ENCODE measurements at regions not wholly inside any gene's neighbourhood (a gene's known extent, or its start where the extent isn't known, plus 50 kb on each side); places are given as distances from the start of the nearest gene placed in this dataset.

DNA sequence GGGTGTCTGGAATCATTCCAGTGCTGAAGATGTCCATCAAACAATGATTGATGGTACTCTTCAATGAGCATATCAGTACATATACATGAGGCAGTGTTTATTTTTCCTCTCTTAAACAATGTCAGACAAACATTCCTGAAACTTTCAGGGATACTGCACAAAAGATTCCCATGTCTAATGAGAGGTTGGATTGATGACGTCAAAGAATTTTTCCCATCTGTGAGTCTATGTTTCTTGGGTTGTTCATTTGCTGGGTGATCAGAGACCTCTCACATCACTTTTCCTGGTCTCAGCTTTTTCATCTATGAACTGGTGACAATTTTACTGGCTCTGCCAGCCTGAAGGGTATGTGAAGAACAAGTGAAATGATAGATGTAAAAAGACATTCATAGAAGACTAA is 325.5 kb downstream of the EN1 start:
- DNase-seq: no peak
- H3K9me3 ChIP-seq: peaks cover 7% of the 10 kb centered on the region; the same call in 1 of the 2 replicates
- CTCF ChIA-PET: no interaction called here
- no peaks in the 10 kb centered on the region for H3K9me3 Mint-ChIP-seq (ENCODE audit: unreplicated experiment)
- no peak overlapping the region for H3K4me3 Mint-ChIP-seq (ENCODE audit: unreplicated experiment)
- H3K36me3 ChIP-seq (ENCODE audit: control insufficient read depth, insufficient read depth, low read length): no peaks in the 10 kb centered on the region
- no peaks in the 10 kb centered on the region for H3K27me3 ChIP-seq (replicated peaks; ENCODE audit: control insufficient read depth, insufficient read depth, low read length)
- POLR2A ChIA-PET: no interaction called here
- BruUV-seq (replicated peaks): no TSS peak
- H3K27me3 Mint-ChIP-seq (ENCODE audit: insufficient read depth, unreplicated experiment): peaks cover 6% of the 10 kb centered on the region
- intact Hi-C loops (cut with micrococcal nuclease; ENCODE audit: unreplicated experiment): no loop called here
- no peak overlapping the region for H3K4me3 ChIP-seq (ENCODE audit: low read depth, low read length)
- H3K4me1 ChIP-seq: no peaks in the 10 kb centered on the region
- H3K36me3 Mint-ChIP-seq (ENCODE audit: insufficient read depth, unreplicated experiment): no peaks in the 10 kb centered on the region
- no peaks in the 10 kb centered on the region for H3K4me1 Mint-ChIP-seq (ENCODE audit: low read depth, unreplicated experiment)
- TF ChIP-seq, protein P1, sequence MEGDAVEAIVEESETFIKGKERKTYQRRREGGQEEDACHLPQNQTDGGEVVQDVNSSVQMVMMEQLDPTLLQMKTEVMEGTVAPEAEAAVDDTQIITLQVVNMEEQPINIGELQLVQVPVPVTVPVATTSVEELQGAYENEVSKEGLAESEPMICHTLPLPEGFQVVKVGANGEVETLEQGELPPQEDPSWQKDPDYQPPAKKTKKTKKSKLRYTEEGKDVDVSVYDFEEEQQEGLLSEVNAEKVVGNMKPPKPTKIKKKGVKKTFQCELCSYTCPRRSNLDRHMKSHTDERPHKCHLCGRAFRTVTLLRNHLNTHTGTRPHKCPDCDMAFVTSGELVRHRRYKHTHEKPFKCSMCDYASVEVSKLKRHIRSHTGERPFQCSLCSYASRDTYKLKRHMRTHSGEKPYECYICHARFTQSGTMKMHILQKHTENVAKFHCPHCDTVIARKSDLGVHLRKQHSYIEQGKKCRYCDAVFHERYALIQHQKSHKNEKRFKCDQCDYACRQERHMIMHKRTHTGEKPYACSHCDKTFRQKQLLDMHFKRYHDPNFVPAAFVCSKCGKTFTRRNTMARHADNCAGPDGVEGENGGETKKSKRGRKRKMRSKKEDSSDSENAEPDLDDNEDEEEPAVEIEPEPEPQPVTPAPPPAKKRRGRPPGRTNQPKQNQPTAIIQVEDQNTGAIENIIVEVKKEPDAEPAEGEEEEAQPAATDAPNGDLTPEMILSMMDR (IDR thresholded peaks at IDR 0.05; ENCODE audit: insufficient read depth in 1 of 2, low read depth in 1 of 2, low read length in 1 of 2, severe bottlenecking in 1 of 2, unreplicated experiment in 1 of 2): no peak
- H3K27ac Mint-ChIP-seq (ENCODE audit: unreplicated experiment): no peak overlapping the region

DNA sequence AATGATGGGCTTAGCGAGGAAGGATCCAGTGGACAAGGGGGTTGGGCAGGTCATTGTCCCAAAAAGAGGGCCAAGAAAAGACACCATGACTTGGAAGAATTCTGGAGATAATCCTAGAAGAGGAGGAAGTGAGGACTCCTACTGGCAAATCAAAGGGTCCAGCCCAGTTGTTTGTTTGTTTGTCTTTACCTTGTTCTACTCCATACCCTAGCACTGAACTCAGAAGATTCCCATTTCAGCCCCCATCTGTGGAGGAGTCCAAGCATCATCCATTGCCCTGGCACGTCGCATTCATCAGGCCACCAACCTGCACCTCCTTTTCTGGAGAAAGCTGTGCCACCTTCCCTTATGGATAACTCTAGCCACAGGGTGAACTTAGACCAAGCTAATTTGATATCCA is 326.2 kb downstream of the EN1 start:
- no peak overlapping the region for H3K4me3 Mint-ChIP-seq (ENCODE audit: unreplicated experiment)
- H3K4me3 ChIP-seq (ENCODE audit: low read depth, low read length): no peak overlapping the region
- H3K27me3 ChIP-seq (replicated peaks; ENCODE audit: control insufficient read depth, insufficient read depth, low read length): no peaks in the 10 kb centered on the region
- H3K27me3 Mint-ChIP-seq (ENCODE audit: insufficient read depth, unreplicated experiment): peaks cover 6% of the 10 kb centered on the region
- TF ChIP-seq, protein P1 (IDR thresholded peaks at IDR 0.05; ENCODE audit: insufficient read depth in 1 of 2, low read depth in 1 of 2, low read length in 1 of 2, severe bottlenecking in 1 of 2, unreplicated experiment in 1 of 2): no peak
- ChIA-PET POLR2A (no interaction called here), CTCF (no interaction called here)
- H3K27ac Mint-ChIP-seq (ENCODE audit: unreplicated experiment): no peak overlapping the region
- H3K36me3 ChIP-seq (ENCODE audit: control insufficient read depth, insufficient read depth, low read length): no peaks in the 10 kb centered on the region
- H3K4me1 Mint-ChIP-seq (ENCODE audit: low read depth, unreplicated experiment): no peaks in the 10 kb centered on the region
- H3K36me3 Mint-ChIP-seq (ENCODE audit: insufficient read depth, unreplicated experiment): no peaks in the 10 kb centered on the region
- no peaks in the 10 kb centered on the region for H3K9me3 Mint-ChIP-seq (ENCODE audit: unreplicated experiment)
- BruUV-seq (replicated peaks): no TSS peak
- intact Hi-C loops (cut with micrococcal nuclease; ENCODE audit: unreplicated experiment): no loop called here
- H3K9me3 ChIP-seq: peaks cover 12% of the 10 kb centered on the region; the same call in 1 of the 2 replicates
- DNase-seq: no peak
- H3K4me1 ChIP-seq: no peaks in the 10 kb centered on the region

- TF ChIP-seq, protein P1 (IDR thresholded peaks at IDR 0.05; ENCODE audit: insufficient read depth in 1 of 2, low read depth in 1 of 2, low read length in 1 of 2, severe bottlenecking in 1 of 2, unreplicated experiment in 1 of 2): no peak
- Mint-ChIP-seq H3K9me3 (ENCODE audit: unreplicated experiment) (no peaks in the 10 kb centered on the region), H3K4me1 (ENCODE audit: low read depth, unreplicated experiment) (no peaks in the 10 kb centered on the region), H3K27me3 (ENCODE audit: insufficient read depth, unreplicated experiment) (peaks cover 6% of the 10 kb centered on the region), H3K36me3 (ENCODE audit: insufficient read depth, unreplicated experiment) (no peaks in the 10 kb centered on the region), H3K4me3 (ENCODE audit: unreplicated experiment) (no peak overlapping the region), H3K27ac (ENCODE audit: unreplicated experiment) (no peak overlapping the region)
- no TSS peak for BruUV-seq (replicated peaks)
- intact Hi-C loops (cut with micrococcal nuclease; ENCODE audit: unreplicated experiment): no loop called here
- peaks cover 13% of the 10 kb centered on the region; the same call in 1 of the 2 replicates for H3K9me3 ChIP-seq
- ChIA-PET POLR2A (no interaction called here), CTCF (no interaction called here)
- DNase-seq: no peak
- H3K4me1 ChIP-seq: no peaks in the 10 kb centered on the region
- no peak overlapping the region for H3K4me3 ChIP-seq (ENCODE audit: low read depth, low read length)
- no peaks in the 10 kb centered on the region for H3K27me3 ChIP-seq (replicated peaks; ENCODE audit: control insufficient read depth, insufficient read depth, low read length)
- no peaks in the 10 kb centered on the region for H3K36me3 ChIP-seq (ENCODE audit: control insufficient read depth, insufficient read depth, low read length)
Measured at GRCh38 chr2:118520246-118520645, 327.2 kb downstream of the EN1 start.

All from Caco-2 (cell line).